ENCODE measurements at regions not wholly inside any gene's neighbourhood (a gene's known extent, or its start where the extent isn't known, plus 50 kb on each side); places are given as distances from the start of the nearest gene placed in this dataset.

DNA sequence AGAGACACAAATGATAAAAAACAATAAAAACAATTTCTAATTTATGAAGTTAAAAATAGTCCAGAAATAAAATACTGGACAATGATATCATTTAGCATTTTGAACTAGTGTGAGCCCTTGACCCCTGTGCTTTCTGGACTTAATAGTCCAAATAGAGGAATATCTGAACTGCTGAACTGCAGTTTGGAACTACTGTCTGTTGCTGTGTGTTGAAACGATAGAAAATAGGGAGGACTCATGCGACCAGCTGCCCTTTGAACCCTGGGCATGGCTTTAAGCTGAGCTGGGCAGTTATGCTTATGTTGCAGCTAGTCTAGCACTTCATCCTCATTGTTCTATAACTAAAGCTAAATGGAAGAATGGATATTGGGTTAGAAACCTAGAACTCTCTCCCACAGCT, 99.5 kb downstream of the FMR1NB start:
- TF ChIP-seq CTCF (IDR thresholded peaks at IDR 0.05; ENCODE audit: low read length) (no peak), EZH2 (IDR thresholded peaks at IDR 0.05; ENCODE audit: borderline replicate concordance, low read length) (no peak)

All from OCI-LY1 (cell line).